WTC11 (cell line): ENCODE measurements at regions not wholly inside any gene's neighbourhood (a gene's known extent, or its start where the extent isn't known, plus 50 kb on each side); places are given as distances from the start of the nearest gene placed in this dataset.

Experiments
- AFF4 ChIP-seq: sonication (generic); formaldehyde crosslinking; IDR thresholded peaks from 2 replicates; pipeline ENCODE4 v1.8.1; 2023; ENCODE audit warnings: mild to moderate bottlenecking, missing genetic modification reagents, borderline replicate concordance
- EMX1 ChIP-seq: fragments of 250-450 bp; sonication (Bioruptor Pico); IDR thresholded peaks from 2 replicates; pipeline ENCODE4 v1.8.0; 2021; ENCODE audit warnings: mild to moderate bottlenecking
- ETV6 ChIP-seq: sonication (generic); formaldehyde crosslinking; IDR thresholded peaks from 2 replicates; pipeline ENCODE4 v1.8.1; 2022; ENCODE audit warnings: mild to moderate bottlenecking, missing genetic modification reagents
- FOXP1 ChIP-seq: sonication (generic); formaldehyde crosslinking; IDR thresholded peaks from 2 replicates; pipeline ENCODE4 v1.8.0; 2022; ENCODE audit warnings: missing genetic modification reagents, mild to moderate bottlenecking, moderate library complexity, borderline replicate concordance
- IRF2 ChIP-seq: sonication (generic); formaldehyde crosslinking; IDR thresholded peaks from 2 replicates; pipeline ENCODE4 v1.8.0; 2022; ENCODE audit warnings: low read depth, missing genetic modification reagents, borderline replicate concordance
- NR2C2 ChIP-seq: sonication (generic); formaldehyde crosslinking; IDR thresholded peaks from 2 replicates; pipeline ENCODE4 v1.8.0; 2022; ENCODE audit warnings: mild to moderate bottlenecking, missing genetic modification reagents
- NR3C1 ChIP-seq: sonication (generic); formaldehyde crosslinking; conservative IDR thresholded peaks from 2 replicates; pipeline ENCODE4 v1.8.1; 2023; ENCODE audit warnings: low read depth, mild to moderate bottlenecking, missing genetic modification reagents
- TEAD4 ChIP-seq: sonication (generic); formaldehyde crosslinking; IDR thresholded peaks from 2 replicates; pipeline ENCODE4 v1.8.0; 2022; ENCODE audit warnings: mild to moderate bottlenecking, missing genetic modification reagents
- ZBTB21 ChIP-seq: sonication (generic); formaldehyde crosslinking; IDR thresholded peaks from 2 replicates; pipeline ENCODE4 v1.8.1; 2023; ENCODE audit warnings: mild to moderate bottlenecking, missing genetic modification reagents, borderline replicate concordance
- ZNF138 ChIP-seq: sonication (generic); formaldehyde crosslinking; conservative IDR thresholded peaks from 2 replicates; pipeline ENCODE4 v1.8.1; 2022; ENCODE audit warnings: mild to moderate bottlenecking, moderate library complexity, missing genetic modification reagents
- ZNF232 ChIP-seq: sonication (generic); formaldehyde crosslinking; IDR thresholded peaks from 2 replicates; pipeline ENCODE4 v1.8.0; 2022; ENCODE audit warnings: mild to moderate bottlenecking, missing genetic modification reagents
- ZNF263 ChIP-seq: sonication (generic); formaldehyde crosslinking; IDR thresholded peaks from 2 replicates; pipeline ENCODE4 v1.8.1; 2022; ENCODE audit warnings: low read depth, mild to moderate bottlenecking, moderate library complexity, missing genetic modification reagents
- ZNF281 ChIP-seq: sonication (generic); formaldehyde crosslinking; IDR thresholded peaks from 2 replicates; pipeline ENCODE4 v1.8.0; 2023; ENCODE audit warnings: mild to moderate bottlenecking, missing genetic modification reagents
- ZNF532 ChIP-seq: fragments of 250-450 bp; sonication (Bioruptor Pico); IDR thresholded peaks from 2 replicates; pipeline ENCODE4 v1.9.0; 2021; ENCODE audit warnings: mild to moderate bottlenecking, borderline replicate concordance
- TF ChIP-seq, protein P1 (sequence below): sonication (generic); formaldehyde crosslinking; IDR thresholded peaks from 2 replicates; pipeline ENCODE4 v1.8.0; 2023; ENCODE audit warnings: missing genetic modification reagents
- TF ChIP-seq, protein P2 (sequence below): sonication (generic); formaldehyde crosslinking; IDR thresholded peaks from 2 replicates; pipeline ENCODE4 v1.8.0; 2022; ENCODE audit warnings: missing genetic modification reagents
- TF ChIP-seq, protein P3 (sequence below): sonication (generic); formaldehyde crosslinking; conservative IDR thresholded peaks from 2 replicates; pipeline ENCODE4 v1.8.1; 2022; ENCODE audit warnings: mild to moderate bottlenecking, missing genetic modification reagents

DNA sequence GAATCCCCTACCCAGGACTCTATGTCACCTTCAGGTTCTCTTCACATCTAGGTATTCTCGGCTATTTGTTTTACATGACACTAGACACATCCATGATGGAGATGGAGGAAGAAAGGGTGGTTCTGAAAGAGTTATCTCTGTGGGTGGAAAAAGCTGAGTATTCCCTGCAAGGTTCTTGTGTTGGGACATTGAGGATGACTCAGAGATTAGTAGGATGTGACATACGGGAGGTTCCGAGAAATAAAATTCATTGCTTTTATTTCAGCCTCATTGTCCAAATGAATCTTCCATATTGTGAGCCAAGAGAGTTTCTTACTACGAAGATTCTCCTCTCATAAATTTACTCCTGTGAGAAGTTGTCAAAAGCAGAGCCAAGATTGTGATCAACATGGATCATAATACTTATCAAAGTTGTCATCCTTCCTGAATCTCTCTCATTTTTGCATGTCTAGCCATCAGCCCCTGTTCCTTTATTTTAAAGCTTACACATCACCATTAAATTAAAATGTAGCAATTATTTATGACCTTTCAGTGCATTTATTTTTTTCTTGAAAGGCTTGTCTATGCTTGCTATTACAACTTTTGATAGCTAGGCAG lies 370.0 kb downstream of the PSAT1 start (continued):
- TF ChIP-seq ZNF532 (CRISPR knock-in tag), result no peak
- TF ChIP-seq TEAD4 (CRISPR knock-in tag), result no peak
- TF ChIP-seq NR3C1, result no peak
- TF ChIP-seq, protein P1, sequence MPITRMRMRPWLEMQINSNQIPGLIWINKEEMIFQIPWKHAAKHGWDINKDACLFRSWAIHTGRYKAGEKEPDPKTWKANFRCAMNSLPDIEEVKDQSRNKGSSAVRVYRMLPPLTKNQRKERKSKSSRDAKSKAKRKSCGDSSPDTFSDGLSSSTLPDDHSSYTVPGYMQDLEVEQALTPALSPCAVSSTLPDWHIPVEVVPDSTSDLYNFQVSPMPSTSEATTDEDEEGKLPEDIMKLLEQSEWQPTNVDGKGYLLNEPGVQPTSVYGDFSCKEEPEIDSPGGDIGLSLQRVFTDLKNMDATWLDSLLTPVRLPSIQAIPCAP (CRISPR knock-in tag), result no peak
- TF ChIP-seq FOXP1, result no peak
- no peak for TF ChIP-seq NR2C2 (CRISPR knock-in tag)
- TF ChIP-seq ETV6 (CRISPR knock-in tag), result no peak
- TF ChIP-seq ZBTB21 (CRISPR knock-in tag), result no peak
- no peak for TF ChIP-seq AFF4
- TF ChIP-seq ZNF281 (CRISPR knock-in tag), result no peak
- TF ChIP-seq ZNF138 (CRISPR knock-in tag), result no peak
- TF ChIP-seq, protein P2, sequence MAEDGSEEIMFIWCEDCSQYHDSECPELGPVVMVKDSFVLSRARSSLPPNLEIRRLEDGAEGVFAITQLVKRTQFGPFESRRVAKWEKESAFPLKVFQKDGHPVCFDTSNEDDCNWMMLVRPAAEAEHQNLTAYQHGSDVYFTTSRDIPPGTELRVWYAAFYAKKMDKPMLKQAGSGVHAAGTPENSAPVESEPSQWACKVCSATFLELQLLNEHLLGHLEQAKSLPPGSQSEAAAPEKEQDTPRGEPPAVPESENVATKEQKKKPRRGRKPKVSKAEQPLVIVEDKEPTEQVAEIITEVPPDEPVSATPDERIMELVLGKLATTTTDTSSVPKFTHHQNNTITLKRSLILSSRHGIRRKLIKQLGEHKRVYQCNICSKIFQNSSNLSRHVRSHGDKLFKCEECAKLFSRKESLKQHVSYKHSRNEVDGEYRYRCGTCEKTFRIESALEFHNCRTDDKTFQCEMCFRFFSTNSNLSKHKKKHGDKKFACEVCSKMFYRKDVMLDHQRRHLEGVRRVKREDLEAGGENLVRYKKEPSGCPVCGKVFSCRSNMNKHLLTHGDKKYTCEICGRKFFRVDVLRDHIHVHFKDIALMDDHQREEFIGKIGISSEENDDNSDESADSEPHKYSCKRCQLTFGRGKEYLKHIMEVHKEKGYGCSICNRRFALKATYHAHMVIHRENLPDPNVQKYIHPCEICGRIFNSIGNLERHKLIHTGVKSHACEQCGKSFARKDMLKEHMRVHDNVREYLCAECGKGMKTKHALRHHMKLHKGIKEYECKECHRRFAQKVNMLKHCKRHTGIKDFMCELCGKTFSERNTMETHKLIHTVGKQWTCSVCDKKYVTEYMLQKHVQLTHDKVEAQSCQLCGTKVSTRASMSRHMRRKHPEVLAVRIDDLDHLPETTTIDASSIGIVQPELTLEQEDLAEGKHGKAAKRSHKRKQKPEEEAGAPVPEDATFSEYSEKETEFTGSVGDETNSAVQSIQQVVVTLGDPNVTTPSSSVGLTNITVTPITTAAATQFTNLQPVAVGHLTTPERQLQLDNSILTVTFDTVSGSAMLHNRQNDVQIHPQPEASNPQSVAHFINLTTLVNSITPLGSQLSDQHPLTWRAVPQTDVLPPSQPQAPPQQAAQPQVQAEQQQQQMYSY (CRISPR knock-in tag), result no peak
- TF ChIP-seq, protein P3, sequence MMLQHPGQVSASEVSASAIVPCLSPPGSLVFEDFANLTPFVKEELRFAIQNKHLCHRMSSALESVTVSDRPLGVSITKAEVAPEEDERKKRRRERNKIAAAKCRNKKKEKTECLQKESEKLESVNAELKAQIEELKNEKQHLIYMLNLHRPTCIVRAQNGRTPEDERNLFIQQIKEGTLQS (CRISPR knock-in tag), result no peak
- no peak for TF ChIP-seq ZNF263 (CRISPR knock-in tag)
- no peak for TF ChIP-seq IRF2 (CRISPR knock-in tag)
- TF ChIP-seq EMX1, result no peak
- TF ChIP-seq ZNF232, result no peak
